ENCODE measurements at regions not wholly inside any gene's neighbourhood (a gene's known extent, or its start where the extent isn't known, plus 50 kb on each side); places are given as distances from the start of the nearest gene placed in this dataset.

DNA sequence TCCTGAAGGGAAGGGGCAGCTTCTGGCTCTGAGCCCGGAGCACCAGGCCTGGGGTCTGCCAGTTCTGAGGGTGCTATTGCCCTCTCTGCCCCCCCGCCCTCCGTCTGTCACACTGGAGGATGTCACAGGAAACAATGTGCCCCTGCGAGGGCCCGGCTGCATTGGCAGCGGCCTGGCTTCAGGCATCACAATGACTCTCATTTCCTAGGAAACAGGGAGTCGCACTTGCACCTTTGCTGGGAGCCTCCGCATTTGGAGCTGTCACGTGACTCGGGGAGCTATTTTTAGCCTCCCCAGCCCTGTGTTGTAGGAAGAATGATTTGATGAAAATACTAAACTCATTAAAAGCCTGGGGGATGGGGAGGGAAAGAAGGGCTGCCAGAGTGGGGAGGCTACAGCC is 518.9 kb downstream of the SHQ1 start:
- Histone ChIP-seq H3K9ac (no peak overlapping the region), H3K36me3 (replicated peaks in 1 of 2; ENCODE audit: control insufficient read depth in 1 of 2, insufficient read depth in 2 of 2, low read length in 1 of 2) (no peaks in the 10 kb centered on the region), H3K27ac (ENCODE audit: low read depth in 2 of 2, low read length in 1 of 2) (no peak overlapping the region), H3F3A (replicated peaks; ENCODE audit: insufficient read depth) (no peaks in the 10 kb centered on the region), H3K9me3 (no peaks in the 10 kb centered on the region), H2AFZ (ENCODE audit: low read depth) (no peak overlapping the region), H3K27me3 (ENCODE audit: insufficient read depth) (peaks cover 19% of the 10 kb centered on the region; the same call in 1 of the 2 replicates), H3K4me2 (no peak overlapping the region), H4K20me1 (ENCODE audit: insufficient read depth) (no peaks in the 10 kb centered on the region), H3K79me2 (ENCODE audit: insufficient read depth) (no peaks in the 10 kb centered on the region), H3K9me2 (no peaks in the 10 kb centered on the region), H3K4me3 (ENCODE audit: low read depth in 2 of 2, low read length in 1 of 2) (no peak overlapping the region), H3K4me1 (ENCODE audit: control insufficient read depth in 1 of 2, insufficient read depth in 2 of 2, low read depth in 1 of 2, low read length in 1 of 2) (peaks cover 0 to 12% of the 10 kb centered on the region in 2 experiments; a peak in 1 of 4 replicates)
- POLR2A ChIA-PET = no interaction called here
- TF ChIP-seq USF1 (IDR thresholded peaks at IDR 0.05; ENCODE audit: borderline replicate concordance, low read depth) = peak; percentile 45; the same call in 1 of the 2 replicates
- TF ChIP-seq FOXM1 (IDR thresholded peaks at IDR 0.05; ENCODE audit: low read depth) = no peak
- no peak for TF ChIP-seq SMC3 (IDR thresholded peaks at IDR 0.05; ENCODE audit: low read depth, low read length)
- DNase-seq = peak; percentile 61
- WGBS (ENCODE audit: low lambda C conversion rate) = 44% methylated on average over 5 of the region's 10 CpGs
- CTCF ChIA-PET = interaction anchor here (1.4 kb wide), 1 partner anchor 15 kb away, joined by 4 read pairs; no protein-coding TSS in a partner anchor

GRCh38 chr3:72328755-72329277 is 519.4 kb downstream of the SHQ1 start:
- no peaks in the 10 kb centered on the region for H3F3A ChIP-seq (replicated peaks; ENCODE audit: insufficient read depth)
- ChIA-PET CTCF (interaction anchor here (1.1 to 1.4 kb wide), 2 partner anchors 15 to 373 kb away, joined by 3 to 4 read pairs; no protein-coding TSS in a partner anchor), POLR2A (no interaction called here)
- peaks cover 19% of the 10 kb centered on the region; the same call in 1 of the 2 replicates for H3K27me3 ChIP-seq (ENCODE audit: insufficient read depth)
- no peaks in the 10 kb centered on the region for H3K36me3 ChIP-seq (replicated peaks in 1 of 2; ENCODE audit: control insufficient read depth in 1 of 2, insufficient read depth in 2 of 2, low read length in 1 of 2)
- DNase-seq = no peak
- no peaks in the 10 kb centered on the region for H3K9me2 ChIP-seq
- TF ChIP-seq PBX3 (IDR thresholded peaks at IDR 0.05) (no peak), EZH2phosphoT487 (IDR thresholded peaks at IDR 0.05; ENCODE audit: borderline replicate concordance, low read depth) (no peak), RCOR1 (IDR thresholded peaks at IDR 0.05; ENCODE audit: low read length) (no peak), RXRA (IDR thresholded peaks at IDR 0.05; ENCODE audit: borderline replicate concordance, low read depth) (no peak), JUND (IDR thresholded peaks at IDR 0.05) (no peak), YY1 (IDR thresholded peaks at IDR 0.05; ENCODE audit: low read depth) (no peak), NFIC (IDR thresholded peaks at IDR 0.05; ENCODE audit: borderline replicate concordance) (no peak), GATA2 (CRISPR knock-in tag; IDR thresholded peaks at IDR 0.05) (no peak)
- no peaks in the 10 kb centered on the region for H3K9me3 ChIP-seq
- H2AFZ ChIP-seq (ENCODE audit: low read depth) = no peak overlapping the region
- H3K4me2 ChIP-seq = no peak overlapping the region
- 82% methylated on average over 6 of the region's 6 CpGs for WGBS (ENCODE audit: low lambda C conversion rate)
- peaks cover 0 to 8% of the 10 kb centered on the region in 2 experiments; a peak in 1 of 4 replicates for H3K4me1 ChIP-seq (ENCODE audit: control insufficient read depth in 1 of 2, insufficient read depth in 2 of 2, low read depth in 1 of 2, low read length in 1 of 2)
- H3K27ac ChIP-seq (ENCODE audit: low read depth in 2 of 2, low read length in 1 of 2) = no peak overlapping the region
- no peaks in the 10 kb centered on the region for H4K20me1 ChIP-seq (ENCODE audit: insufficient read depth)
- no peak overlapping the region for H3K4me3 ChIP-seq (ENCODE audit: low read depth in 2 of 2, low read length in 1 of 2)
- H3K79me2 ChIP-seq (ENCODE audit: insufficient read depth) = no peaks in the 10 kb centered on the region
- H3K9ac ChIP-seq = no peak overlapping the region
